GM23248 (cell line): ENCODE measurements at regions not wholly inside any gene's neighbourhood (a gene's known extent, or its start where the extent isn't known, plus 50 kb on each side); places are given as distances from the start of the nearest gene placed in this dataset.

Experiments
- DNase-seq: peaks from one replicate; pipeline ENCODE4 v3.0.0-alpha.2; 2015
- H2AFZ ChIP-seq: fragments of 200-600 bp; sonication (generic); 2 replicates; pipeline ENCODE4 v1.6.1; 2016; ENCODE audit warnings: antibody characterized with exemption
- H3F3A ChIP-seq: fragments of 200-600 bp; sonication (generic); 2 replicates; pipeline ENCODE4 v1.6.1; 2016; ENCODE audit warnings: mild to moderate bottlenecking, antibody characterized with exemption, mixed run types; ENCODE audit not compliant: insufficient read depth
- H3K27ac ChIP-seq: fragments of 200-600 bp; sonication (generic); 2 replicates; pipeline ENCODE4 v1.5.1; 2016; ENCODE audit warnings: mild to moderate bottlenecking
- H3K27me3 ChIP-seq: fragments of 200-600 bp; sonication (generic); replicated peaks from 2 replicates; pipeline ENCODE4 v1.6.1; 2016; ENCODE audit warnings: mild to moderate bottlenecking; ENCODE audit not compliant: insufficient read depth
- H3K36me3 ChIP-seq: fragments of 200-600 bp; sonication (generic); 2 replicates; pipeline ENCODE4 v1.6.1; 2016; ENCODE audit warnings: low read depth, mild to moderate bottlenecking
- H3K4me1 ChIP-seq: fragments of 200-600 bp; sonication (generic); 2 replicates; pipeline ENCODE4 v1.6.1; 2016; ENCODE audit warnings: mild to moderate bottlenecking; ENCODE audit not compliant: insufficient read depth
- H3K4me2 ChIP-seq: fragments of 200-600 bp; sonication (generic); one replicate; pipeline ENCODE4 v1.6.1; 2016; ENCODE audit warnings: mild to moderate bottlenecking; ENCODE audit not compliant: unreplicated experiment
- H3K4me3 ChIP-seq: fragments of 200-600 bp; sonication (generic); 2 replicates; pipeline ENCODE4 v1.5.1; 2016; ENCODE audit warnings: mild to moderate bottlenecking
- H3K79me2 ChIP-seq: fragments of 200-600 bp; sonication (generic); 2 replicates; pipeline ENCODE4 v1.6.1; 2016; ENCODE audit warnings: mild to moderate bottlenecking; ENCODE audit not compliant: insufficient read depth
- H3K9ac ChIP-seq: fragments of 200-600 bp; sonication (generic); 2 replicates; pipeline ENCODE4 v1.6.1; 2016; ENCODE audit warnings: mild to moderate bottlenecking
- H3K9me2 ChIP-seq: fragments of 200-600 bp; sonication (generic); 2 replicates; pipeline ENCODE4 v1.6.1; 2016; ENCODE audit warnings: mixed run types, mild to moderate bottlenecking, moderate library complexity; ENCODE audit not compliant: insufficient read depth
- H3K9me3 ChIP-seq: fragments of 200-600 bp; sonication (generic); one replicate; pipeline ENCODE4 v1.6.1; 2017; ENCODE audit warnings: low read depth
- H4K20me1 ChIP-seq: fragments of 200-600 bp; sonication (generic); 2 replicates; pipeline ENCODE4 v1.6.0; 2016; ENCODE audit not compliant: insufficient read depth
- EZH2 ChIP-seq: fragments of 200-600 bp; sonication (generic); IDR thresholded peaks from 2 replicates; pipeline ENCODE4 v1.6.1; 2018; ENCODE audit warnings: antibody characterized with exemption, mild to moderate bottlenecking; ENCODE audit not compliant: insufficient read depth, poor library complexity, severe bottlenecking
- EZH2phosphoT487 ChIP-seq: fragments of 200-600 bp; sonication (generic); IDR thresholded peaks from 2 replicates; pipeline ENCODE4 v1.6.1; 2018; ENCODE audit warnings: antibody characterized with exemption, moderate library complexity, mild to moderate bottlenecking, low read depth; ENCODE audit not compliant: insufficient read depth
- WGBS, 2 experiments: methylation state at CpG; one replicate each; pipeline ENCODE4 v1.1.6; 2015 to 2017; ENCODE audit warnings: low lambda C conversion rate in 2 of 2, low coverage in 1 of 2; ENCODE audit errors: missing lambda C conversion rate in 2 of 2; 5-methylcytosine and 5-hydroxymethylcytosine counted together
- in situ Hi-C: fragments of 300-500 bp; cut with MboI; formaldehyde crosslinking; loops from 2 replicates; pipeline ENCODE4 v1.15.0; 2020

GRCh38 chr10:47190301-47190700 lies 109.7 kb upstream of the GDF10 start:
- Histone ChIP-seq H2AFZ (no peak overlapping the region), H3K27me3 (no peaks in the 10 kb centered on the region; the same call in 1 of the 2 replicates), H3K36me3 (no peaks in the 10 kb centered on the region), H3F3A (no peaks in the 10 kb centered on the region), H4K20me1 (no peaks in the 10 kb centered on the region), H3K4me1 (no peaks in the 10 kb centered on the region), H3K9ac (no peak overlapping the region), H3K79me2 (no peaks in the 10 kb centered on the region), H3K9me3 (no peaks in the 10 kb centered on the region), H3K4me3 (no peak overlapping the region), H3K4me2 (no peak overlapping the region), H3K27ac (no peak overlapping the region), H3K9me2 (no peaks in the 10 kb centered on the region)
- no peak for DNase-seq
- in situ Hi-C loops = no loop called here
- TF ChIP-seq EZH2 (no peak), EZH2phosphoT487 (no peak)
- 66 to 70% methylated on average over 5 of the region's 5 CpGs for WGBS, 2 experiments

- no peak overlapping the region for H3K4me2 ChIP-seq
- no peaks in the 10 kb centered on the region for H3K4me1 ChIP-seq
- WGBS, 2 experiments = 67 to 71% methylated on average over 5 of the region's 5 CpGs
- H4K20me1 ChIP-seq = no peaks in the 10 kb centered on the region
- in situ Hi-C loops = no loop called here
- H3K4me3 ChIP-seq = no peak overlapping the region
- H3K9me2 ChIP-seq = no peaks in the 10 kb centered on the region
- H3K36me3 ChIP-seq = no peaks in the 10 kb centered on the region
- H3F3A ChIP-seq = no peaks in the 10 kb centered on the region
- H3K27ac ChIP-seq = no peak overlapping the region
- H3K27me3 ChIP-seq = no peaks in the 10 kb centered on the region; the same call in 1 of the 2 replicates
- DNase-seq = no peak
- no peak overlapping the region for H3K9ac ChIP-seq
- TF ChIP-seq EZH2phosphoT487 = no peak
- TF ChIP-seq EZH2 = no peak
- no peaks in the 10 kb centered on the region for H3K9me3 ChIP-seq
- no peaks in the 10 kb centered on the region for H3K79me2 ChIP-seq
- H2AFZ ChIP-seq = no peak overlapping the region
Measured at GRCh38 chr10:47190802-47191450, 109.1 kb upstream of the GDF10 start.

GRCh38 chr10:47192273-47192672 lies 107.7 kb upstream of the GDF10 start:
- no peaks in the 10 kb centered on the region for H3K79me2 ChIP-seq
- in situ Hi-C loops = no loop called here
- H3K9me2 ChIP-seq = no peaks in the 10 kb centered on the region
- no peak overlapping the region for H3K9ac ChIP-seq
- H3K4me2 ChIP-seq = no peak overlapping the region
- 49 to 51% methylated on average over 2 of the region's 2 CpGs for WGBS, 2 experiments
- no peak for DNase-seq
- no peaks in the 10 kb centered on the region for H3K4me1 ChIP-seq
- no peaks in the 10 kb centered on the region for H3F3A ChIP-seq
- TF ChIP-seq EZH2 (no peak), EZH2phosphoT487 (no peak)
- H3K27me3 ChIP-seq = no peaks in the 10 kb centered on the region; the same call in none of the 2 replicates
- no peaks in the 10 kb centered on the region for H3K36me3 ChIP-seq
- no peak overlapping the region for H2AFZ ChIP-seq
- no peak overlapping the region for H3K27ac ChIP-seq
- H4K20me1 ChIP-seq = no peaks in the 10 kb centered on the region
- H3K9me3 ChIP-seq = no peaks in the 10 kb centered on the region
- H3K4me3 ChIP-seq = no peak overlapping the region

- no peak overlapping the region for H2AFZ ChIP-seq
- no peaks in the 10 kb centered on the region for H3K9me3 ChIP-seq
- no peaks in the 10 kb centered on the region for H3K4me1 ChIP-seq
- no peaks in the 10 kb centered on the region for H3F3A ChIP-seq
- no peaks in the 10 kb centered on the region for H3K9me2 ChIP-seq
- H3K27ac ChIP-seq = no peak overlapping the region
- H3K4me3 ChIP-seq = no peak overlapping the region
- no peaks in the 10 kb centered on the region for H3K36me3 ChIP-seq
- no peak for DNase-seq
- in situ Hi-C loops = no loop called here
- H3K9ac ChIP-seq = no peak overlapping the region
- H4K20me1 ChIP-seq = no peaks in the 10 kb centered on the region
- TF ChIP-seq EZH2 (no peak), EZH2phosphoT487 (no peak)
- 66 to 76% methylated on average over 6 of the region's 6 CpGs for WGBS, 2 experiments
- H3K27me3 ChIP-seq = no peaks in the 10 kb centered on the region; the same call in none of the 2 replicates
- H3K4me2 ChIP-seq = no peak overlapping the region
- H3K79me2 ChIP-seq = no peaks in the 10 kb centered on the region
Measured at GRCh38 chr10:47193666-47194065, 106.3 kb upstream of the GDF10 start.
